ENCODE measurements at regions not wholly inside any gene's neighbourhood (a gene's known extent, or its start where the extent isn't known, plus 50 kb on each side); places are given as distances from the start of the nearest gene placed in this dataset.

GRCh38 chr7:34236839-34237492 is 331.6 kb downstream of the BMPER start:
- no peak for TF ChIP-seq E2F5 (CRISPR knock-in tag; IDR thresholded peaks at IDR 0.05)
- no peak for TF ChIP-seq NR1H2 (CRISPR knock-in tag; IDR thresholded peaks at IDR 0.05)
- TF ChIP-seq ZNF395 (CRISPR knock-in tag; IDR thresholded peaks at IDR 0.05) = no peak
- no peak for TF ChIP-seq NCOA2 (IDR thresholded peaks at IDR 0.05; ENCODE audit: partially characterized antibody in 2 of 2)
- TF ChIP-seq ZNF707 (CRISPR knock-in tag; conservative IDR thresholded peaks at IDR 0.05) = no peak
- TF ChIP-seq NFRKB (IDR thresholded peaks at IDR 0.05; ENCODE audit: low read depth) = no peak
- TF ChIP-seq CTCF (IDR thresholded peaks at IDR 0.05 in 2 of 3, conservative IDR thresholded peaks at IDR 0.05 in 1 of 3; ENCODE audit: insufficient read depth in 2 of 3, low read depth in 1 of 3, low read length in 3 of 3) = no peak
- no peak for TF ChIP-seq RHOXF2B (CRISPR knock-in tag; conservative IDR thresholded peaks at IDR 0.05)
- TF ChIP-seq ZZZ3 (IDR thresholded peaks at IDR 0.05) = no peak
- TF ChIP-seq HNRNPLL (IDR thresholded peaks at IDR 0.05; ENCODE audit: low read depth, low read length, poor library complexity, severe bottlenecking) = no peak
- TF ChIP-seq ERF (CRISPR knock-in tag; IDR thresholded peaks at IDR 0.05) = no peak
- TF ChIP-seq ZNF511 (CRISPR knock-in tag; IDR thresholded peaks at IDR 0.05) = no peak
- no peak for TF ChIP-seq MAFK (IDR thresholded peaks at IDR 0.05; ENCODE audit: low read length)
- TF ChIP-seq SRSF7 (optimal IDR thresholded peaks at IDR 0.05; ENCODE audit: low read depth, low read length) = no peak
- no peak for TF ChIP-seq ZNF3 (CRISPR knock-in tag; IDR thresholded peaks at IDR 0.05)
- in situ Hi-C loops (cut with MboI) (no loop called here), intact Hi-C loops (cut with micrococcal nuclease) (no loop called here)
- no TSS peak for BruUV-seq (replicated peaks)
- Histone ChIP-seq H3K9me1 (ENCODE audit: control insufficient read depth, insufficient read depth, low read length) (no peaks in the 10 kb centered on the region), H3K36me3 (ENCODE audit: control insufficient read depth, insufficient read depth, low read length) (no peaks in the 10 kb centered on the region), H3K9ac (ENCODE audit: insufficient read depth in 1 of 2, low read depth in 2 of 2, low read length in 2 of 2) (no peak overlapping the region), H3K4me2 (ENCODE audit: insufficient read depth, low read length) (no peak overlapping the region), H3K9me3 (replicated peaks; ENCODE audit: control insufficient read depth, insufficient read depth, low read depth, low read length) (no peaks in the 10 kb centered on the region), H3K27ac (ENCODE audit: extremely low read depth, low read depth, low read length) (no peak overlapping the region), H3K27me3 (ENCODE audit: control insufficient read depth in 2 of 2, insufficient read depth in 2 of 2, low read length in 2 of 2) (no peaks in the 10 kb centered on the region), H4K20me1 (replicated peaks; ENCODE audit: control insufficient read depth, insufficient read depth, low read length) (no peaks in the 10 kb centered on the region), H2AFZ (ENCODE audit: low read depth, low read length) (no peak overlapping the region), H3K79me2 (ENCODE audit: control insufficient read depth, insufficient read depth, low read length) (no peaks in the 10 kb centered on the region), H3K4me1 (replicated peaks in 1 of 2; ENCODE audit: control insufficient read depth in 2 of 2, insufficient read depth in 2 of 2, low read length in 2 of 2) (no peaks in the 10 kb centered on the region), H3K4me3 (no peak overlapping the region)
- ATAC-seq (no peak), FAIRE-seq (no peak), DNase-seq (ENCODE audit: extremely low read depth in 1 of 4, low spot score in 3 of 4) (no peak)
- POLR2A ChIA-PET = no interaction called here
- CTCF ChIA-PET (ENCODE audit: low intra/inter-chr PET ratio) = no interaction called here
- 0% methylated on average over 2 of the region's 2 CpGs for WGBS (ENCODE audit: insufficient coverage, low coverage, missing lambda C conversion rate)
